HG03442 (cell line): ENCODE measurements at regions not wholly inside any gene's neighbourhood (a gene's known extent, or its start where the extent isn't known, plus 50 kb on each side); places are given as distances from the start of the nearest gene placed in this dataset.

Experiments
- ATAC-seq: cut with Tn5 transposase; IDR thresholded peaks from one replicate; pipeline ENCODE4 v1.9.1; 2021; ENCODE audit warnings: mild to moderate bottlenecking, moderate library complexity; ENCODE audit not compliant: unreplicated experiment

GRCh38 chr12:127287256-127287655, 979.7 kb upstream of the TMEM132C start:
- no peak for ATAC-seq

GRCh38 chr12:127290251-127290650, 976.7 kb upstream of the TMEM132C start:
- ATAC-seq, result no peak

- no peak for ATAC-seq
These were observed 974.2 kb upstream of the TMEM132C start for GRCh38 chr12:127292736-127293135.

GRCh38 chr12:127293507-127294310, 973.3 kb upstream of the TMEM132C start:
- no peak for ATAC-seq

- ATAC-seq, result no peak
These were observed 972.2 kb upstream of the TMEM132C start for GRCh38 chr12:127294651-127295210.

GRCh38 chr12:127295630-127296029, 971.3 kb upstream of the TMEM132C start:
- no peak for ATAC-seq

- no peak for ATAC-seq
These were observed 970.4 kb upstream of the TMEM132C start for GRCh38 chr12:127296591-127296990.

- no peak for ATAC-seq
These were observed 969.6 kb upstream of the TMEM132C start for GRCh38 chr12:127297327-127297726.

- ATAC-seq, result no peak
These were observed 966.9 kb upstream of the TMEM132C start for GRCh38 chr12:127300075-127300474.

GRCh38 chr12:127300753-127301152, 966.2 kb upstream of the TMEM132C start:
- no peak for ATAC-seq

GRCh38 chr12:127301876-127302275, 965.1 kb upstream of the TMEM132C start:
- ATAC-seq, result no peak

GRCh38 chr12:127304751-127305725, 961.9 kb upstream of the TMEM132C start:
- ATAC-seq, result no peak

GRCh38 chr12:127306604-127307215, 960.3 kb upstream of the TMEM132C start:
- ATAC-seq, result no peak

- ATAC-seq, result no peak
These were observed 959.4 kb upstream of the TMEM132C start for GRCh38 chr12:127307528-127307927.

- ATAC-seq, result no peak
These were observed 958.8 kb upstream of the TMEM132C start for GRCh38 chr12:127308148-127308547.

- ATAC-seq, result no peak
These were observed 956.4 kb upstream of the TMEM132C start for GRCh38 chr12:127310548-127310947.

- ATAC-seq, result no peak
These were observed 955.1 kb upstream of the TMEM132C start for GRCh38 chr12:127311720-127312364.

GRCh38 chr12:127324681-127325080, 942.3 kb upstream of the TMEM132C start:
- no peak for ATAC-seq

GRCh38 chr12:127327986-127328385, 939.0 kb upstream of the TMEM132C start:
- no peak for ATAC-seq

- ATAC-seq, result no peak
These were observed 938.1 kb upstream of the TMEM132C start for GRCh38 chr12:127328867-127329266.
